Colonic mucosa (tissue), 4 donors: ENCODE measurements at regions not wholly inside any gene's neighbourhood (a gene's known extent, or its start where the extent isn't known, plus 50 kb on each side); places are given as distances from the start of the nearest gene placed in this dataset.

ENCODE experiments used
- DNase-seq: peaks from one replicate; pipeline ENCODE4 v3.0.0-alpha.2; 2020
- H3K27ac ChIP-seq: fragments of 200-600 bp; one replicate; pipeline ENCODE4 v1.8.0; 2021
- H3K27me3 ChIP-seq: fragments of 200-600 bp; one replicate; pipeline ENCODE4 v1.8.0; 2021
- H3K36me3 ChIP-seq: fragments of 200-600 bp; one replicate; pipeline ENCODE4 v1.8.0; 2021
- H3K4me1 ChIP-seq: fragments of 200-600 bp; one replicate; pipeline ENCODE4 v1.8.0; 2021; ENCODE audit warnings: mild to moderate bottlenecking
- H3K4me3 ChIP-seq: fragments of 200-600 bp; one replicate; pipeline ENCODE4 v1.8.0; 2021
- H3K9ac ChIP-seq, 2 donors: one replicate each; pipeline ENCODE4 v1.7.0; 2013; ENCODE audit warnings: control low read depth in 2 of 2, low read depth in 2 of 2, low read length in 2 of 2
- H3K9me3 ChIP-seq: fragments of 200-600 bp; one replicate; pipeline ENCODE4 v1.8.0; 2021
- CTCF ChIP-seq: fragments of 200-600 bp; IDR thresholded peaks from one replicate; pipeline ENCODE4 v1.8.0; 2022; ENCODE audit warnings: antibody characterized with exemption, mild to moderate bottlenecking
- intact Hi-C: fragments of 100-400 bp; cut with DNase I; formaldehyde crosslinking; loops from one replicate; pipeline ENCODE4 v1.14.1; 2022
- donor health status: healthy.
- donor health status: DM: no; HTN: no; CAD: no.
- donor health status: DM: no; HTN: no; CAD: no.

- Histone ChIP-seq H3K4me1 (no peaks in the 10 kb centered on the region), H3K36me3 (no peaks in the 10 kb centered on the region), H3K27ac (no peak overlapping the region), H3K4me3 (no peak overlapping the region), H3K27me3 (no peaks in the 10 kb centered on the region), H3K9me3 (no peaks in the 10 kb centered on the region), H3K9ac (no peak overlapping the region)
- intact Hi-C loops: no loop called here
- TF ChIP-seq CTCF: no peak
- DNase-seq: no peak
These were observed 81.2 kb upstream of the GOT2 start for GRCh38 chr16:58815181-58815888.

GRCh38 chr16:58814348-58814801, 80.3 kb upstream of the GOT2 start:
- H3K9me3 ChIP-seq: no peaks in the 10 kb centered on the region
- TF ChIP-seq CTCF: peak; percentile 80
- intact Hi-C loops: no loop called here
- H3K4me3 ChIP-seq: no peak overlapping the region
- H3K9ac ChIP-seq: no peak overlapping the region
- no peaks in the 10 kb centered on the region for H3K27me3 ChIP-seq
- no peak overlapping the region for H3K27ac ChIP-seq
- H3K4me1 ChIP-seq: no peaks in the 10 kb centered on the region
- peak; percentile 19 for DNase-seq
- H3K36me3 ChIP-seq: no peaks in the 10 kb centered on the region

GRCh38 chr16:58809213-58809612, 75.1 kb upstream of the GOT2 start:
- Histone ChIP-seq H3K9me3 (no peaks in the 10 kb centered on the region), H3K27ac (no peak overlapping the region), H3K4me1 (no peaks in the 10 kb centered on the region), H3K36me3 (no peaks in the 10 kb centered on the region), H3K4me3 (no peak overlapping the region), H3K27me3 (no peaks in the 10 kb centered on the region), H3K9ac (no peak overlapping the region)
- no peak for DNase-seq
- TF ChIP-seq CTCF: no peak
- intact Hi-C loops: no loop called here

- Histone ChIP-seq H3K4me3 (no peak overlapping the region), H3K36me3 (no peaks in the 10 kb centered on the region), H3K9ac (no peak overlapping the region), H3K27ac (no peak overlapping the region), H3K9me3 (no peaks in the 10 kb centered on the region), H3K4me1 (no peaks in the 10 kb centered on the region), H3K27me3 (no peaks in the 10 kb centered on the region)
- DNase-seq: no peak
- TF ChIP-seq CTCF: no peak
- intact Hi-C loops: no loop called here
These were observed 73.2 kb upstream of the GOT2 start for GRCh38 chr16:58807276-58807675.

- Histone ChIP-seq H3K4me3 (no peak overlapping the region), H3K9ac (no peak overlapping the region), H3K4me1 (no peaks in the 10 kb centered on the region), H3K36me3 (no peaks in the 10 kb centered on the region), H3K27ac (no peak overlapping the region), H3K9me3 (no peaks in the 10 kb centered on the region), H3K27me3 (no peaks in the 10 kb centered on the region)
- intact Hi-C loops: no loop called here
- DNase-seq: no peak
- TF ChIP-seq CTCF: no peak
These were observed 67.7 kb upstream of the GOT2 start for GRCh38 chr16:58801838-58802237.
